HG02938 (cell line): ENCODE measurements at regions not wholly inside any gene's neighbourhood (a gene's known extent, or its start where the extent isn't known, plus 50 kb on each side); places are given as distances from the start of the nearest gene placed in this dataset.
"Not testable (repeated sequence)": the region's sequence is repeated elsewhere in the genome, so short reads cannot be mapped to it uniquely, and the experiment has no call there.

ENCODE experiments used
- ATAC-seq: cut with Tn5 transposase; IDR thresholded peaks from one replicate; pipeline ENCODE4 v1.9.1; 2021; ENCODE audit warnings: mild to moderate bottlenecking, moderate library complexity; ENCODE audit not compliant: unreplicated experiment

DNA sequence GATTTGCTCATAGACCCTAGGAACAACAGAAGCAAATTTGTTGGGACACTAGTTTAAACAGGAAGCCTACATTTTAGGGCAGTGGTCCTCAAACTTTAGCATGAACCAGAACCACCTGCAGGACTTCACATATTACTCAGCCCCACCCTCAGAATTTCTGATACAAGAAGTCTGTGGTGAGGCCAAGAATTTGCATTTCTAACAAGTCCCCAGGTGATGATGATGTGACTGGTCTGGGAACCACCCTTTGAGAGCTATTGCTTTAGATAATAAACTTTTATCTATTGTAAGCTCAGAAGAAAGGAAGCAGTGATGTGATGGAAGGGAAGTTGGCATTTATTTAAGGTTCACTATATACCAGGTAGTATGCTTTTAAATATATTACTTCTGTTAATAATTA is 194.0 kb downstream of the FAM181B start:
- ATAC-seq, result peak; percentile 87

DNA sequence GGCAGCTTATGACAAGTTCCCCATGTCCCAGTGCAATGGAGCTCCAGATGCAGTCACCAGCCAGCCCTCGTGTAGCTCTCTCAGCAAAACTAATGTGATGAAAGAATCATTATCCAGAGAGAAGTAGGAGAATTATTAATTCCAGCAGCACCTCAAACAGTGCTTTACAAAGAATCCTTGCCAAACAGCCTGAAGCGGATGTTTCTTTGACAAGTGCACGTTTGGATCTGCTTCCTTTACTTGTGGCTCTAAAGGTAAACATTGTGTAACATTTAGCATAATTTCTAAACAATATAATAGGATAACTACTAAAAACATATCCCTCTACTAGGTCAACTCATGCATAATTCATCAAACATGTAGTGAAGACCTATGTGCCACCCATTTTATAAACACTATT is 197.0 kb downstream of the FAM181B start:
- no peak for ATAC-seq

DNA sequence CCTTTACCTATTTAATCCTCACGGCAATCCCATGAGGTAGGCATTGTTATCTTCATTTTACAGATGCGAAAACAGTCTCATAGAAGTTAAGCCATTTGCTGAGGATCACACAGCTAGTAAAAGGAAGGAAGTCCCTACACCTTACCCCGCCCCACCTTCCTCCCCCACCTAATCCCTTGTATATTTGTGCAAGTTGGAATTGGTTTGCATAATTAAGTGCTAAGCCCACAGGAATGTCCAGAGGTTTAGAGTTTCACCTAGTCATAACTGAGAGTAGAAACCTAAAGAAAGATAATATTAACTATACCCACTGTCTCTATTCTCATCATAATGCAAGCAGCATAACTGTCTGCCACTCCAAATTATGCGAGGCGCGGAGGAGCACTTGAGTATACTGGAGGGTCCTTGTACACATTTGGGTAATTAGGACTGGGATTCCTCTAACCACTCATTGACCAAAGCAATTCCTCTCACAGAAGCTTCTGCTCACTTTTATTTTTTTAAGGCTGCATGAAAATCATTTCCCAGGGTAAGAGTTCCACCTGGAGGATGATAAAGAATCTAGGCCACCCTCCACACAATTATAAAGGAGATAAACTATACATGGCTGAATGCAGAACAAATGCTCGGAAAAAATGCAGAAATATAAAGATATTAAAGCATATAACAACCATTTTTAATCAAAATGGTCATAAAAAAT is 199.9 kb downstream of the FAM181B start:
- no peak for ATAC-seq

DNA sequence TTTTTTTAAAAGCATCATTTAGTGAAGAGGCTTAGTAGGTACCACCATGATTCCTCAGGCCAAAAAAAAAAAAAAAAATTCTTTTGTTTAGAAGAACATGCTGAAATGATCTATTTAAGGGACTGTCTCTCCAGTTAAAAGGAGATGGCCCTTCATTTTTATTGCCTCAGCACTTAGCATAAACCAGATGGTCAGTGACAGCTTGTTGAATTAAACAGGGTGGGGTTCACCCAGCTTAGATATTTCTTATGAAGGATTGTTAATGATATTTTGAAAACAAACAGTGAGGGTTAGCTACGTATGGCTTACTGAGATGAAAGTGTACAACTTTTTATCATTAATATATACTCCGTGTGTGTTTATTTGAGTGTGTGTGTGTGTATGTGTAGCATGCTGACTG is 203.7 kb downstream of the FAM181B start:
- no peak for ATAC-seq

DNA sequence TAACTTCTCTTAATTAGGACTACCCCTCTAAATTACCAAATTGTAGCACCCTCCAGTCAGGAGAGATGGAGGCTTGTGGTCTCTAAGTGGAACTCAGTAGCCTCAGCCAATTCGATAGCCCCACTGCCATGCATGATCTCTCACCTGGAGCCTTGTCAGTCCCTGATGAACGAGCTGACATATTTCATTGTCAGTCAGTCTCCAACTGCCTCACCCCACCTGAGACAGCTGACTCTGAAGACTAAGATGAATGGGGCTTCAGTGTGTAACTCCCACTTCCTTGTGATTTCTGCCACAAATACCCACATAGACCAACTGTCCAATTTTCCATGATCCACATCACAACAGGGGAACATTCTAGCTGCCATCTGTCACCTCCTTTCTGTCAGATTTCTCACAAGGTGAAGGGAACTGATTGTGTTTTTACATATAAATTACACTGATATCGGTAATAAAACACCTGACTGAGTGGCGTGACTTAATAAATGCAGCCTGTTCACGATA is 206.5 kb downstream of the FAM181B start:
- no peak for ATAC-seq

DNA sequence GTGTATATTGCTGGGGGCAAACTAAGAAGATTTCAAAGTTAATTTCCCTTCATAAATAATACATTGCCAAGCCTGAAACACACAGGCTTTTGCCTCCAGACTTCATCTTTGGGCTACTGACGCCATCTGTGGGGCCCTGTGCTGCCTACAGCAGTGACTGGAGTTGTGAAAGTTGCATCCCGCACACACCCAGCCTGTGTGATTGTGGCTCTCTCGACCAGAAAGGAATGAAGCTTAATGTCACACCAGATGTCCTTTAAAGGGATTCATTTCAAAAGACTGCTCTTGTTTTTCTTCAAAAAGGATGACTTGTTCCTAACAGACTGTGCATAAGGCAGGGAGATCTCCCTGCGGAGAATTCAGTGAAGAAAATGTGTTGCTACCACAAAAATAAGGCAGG is 210.5 kb downstream of the FAM181B start:
- no peak for ATAC-seq

DNA sequence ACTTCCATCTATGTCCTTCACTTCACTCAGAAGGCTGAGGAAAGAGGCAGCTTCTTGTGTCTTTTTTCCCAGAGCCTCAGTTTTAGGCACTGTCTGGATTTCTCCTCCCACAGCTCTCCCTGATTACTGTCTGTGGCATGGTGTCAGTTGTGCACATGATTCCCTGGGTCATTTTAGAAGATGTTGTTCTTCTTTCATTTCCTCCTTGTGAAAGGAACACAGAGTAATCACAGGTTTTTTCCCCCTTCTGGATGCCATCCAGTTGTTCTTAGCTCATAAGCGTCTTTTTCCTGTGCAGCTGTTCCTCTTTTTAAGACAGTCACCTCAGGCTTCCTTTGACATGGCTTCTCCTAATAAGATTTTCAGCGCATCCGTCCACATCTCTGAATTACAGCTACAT is 212.2 kb downstream of the FAM181B start:
- ATAC-seq, result no peak

DNA sequence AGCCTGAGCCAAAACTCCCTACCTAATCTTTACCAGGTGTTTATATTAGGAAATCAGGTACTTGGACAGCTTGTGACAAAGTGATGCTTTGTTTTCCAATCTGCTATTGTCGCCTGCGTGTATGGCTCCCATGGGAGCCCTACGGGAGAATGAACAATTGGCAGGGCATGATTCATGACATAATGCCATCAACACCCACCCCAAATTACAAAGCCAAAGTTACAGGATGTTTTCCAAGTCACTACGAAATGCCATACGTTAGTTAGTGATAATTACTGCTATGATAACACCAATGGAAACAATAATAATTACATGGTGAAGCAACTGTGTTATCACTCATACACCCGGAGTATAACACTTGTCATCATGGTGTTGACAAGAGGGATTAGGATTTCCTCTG is 226.4 kb downstream of the FAM181B start:
- ATAC-seq, result no peak

DNA sequence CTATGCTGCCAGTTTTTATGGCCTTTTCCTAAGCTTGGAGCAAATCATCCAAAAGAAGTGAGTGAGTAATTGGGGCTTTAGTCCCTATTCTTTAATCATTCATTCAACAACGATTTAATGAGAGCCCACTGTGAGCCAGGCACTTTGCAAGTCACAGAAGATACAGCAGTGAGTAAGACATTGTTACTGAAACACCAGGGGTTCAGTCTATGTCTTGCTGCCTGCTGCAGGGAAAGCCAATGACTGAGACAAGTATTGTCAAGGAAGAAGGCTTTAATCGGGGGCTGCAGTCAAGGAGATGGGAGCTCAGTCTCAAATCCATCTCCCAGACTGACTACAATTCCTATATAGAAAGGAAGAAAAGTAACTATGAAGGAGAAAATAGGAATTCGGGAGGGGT is 228.3 kb downstream of the FAM181B start:
- ATAC-seq, result no peak

DNA sequence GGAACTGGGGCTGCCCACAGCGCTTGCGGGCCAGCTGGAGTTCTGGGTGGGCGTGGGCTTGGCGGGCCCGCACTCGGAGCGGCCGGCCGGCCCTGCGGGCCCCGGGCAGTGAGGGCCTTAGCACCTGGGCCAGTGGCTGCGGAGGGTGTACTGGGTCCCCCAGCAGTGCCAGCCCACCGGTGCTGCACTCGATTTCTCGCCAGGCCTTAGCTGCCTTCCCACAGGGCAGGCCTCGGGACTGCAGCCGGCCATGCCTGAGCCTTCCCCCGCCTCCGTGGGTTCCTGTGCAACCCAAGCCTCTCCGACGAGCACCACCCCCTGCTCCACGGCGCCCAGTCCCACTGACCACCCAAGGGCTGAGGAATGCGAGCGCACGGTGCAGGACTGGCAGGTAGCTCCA is 232.5 kb downstream of the FAM181B start:
- ATAC-seq, result not testable (repeated sequence)

DNA sequence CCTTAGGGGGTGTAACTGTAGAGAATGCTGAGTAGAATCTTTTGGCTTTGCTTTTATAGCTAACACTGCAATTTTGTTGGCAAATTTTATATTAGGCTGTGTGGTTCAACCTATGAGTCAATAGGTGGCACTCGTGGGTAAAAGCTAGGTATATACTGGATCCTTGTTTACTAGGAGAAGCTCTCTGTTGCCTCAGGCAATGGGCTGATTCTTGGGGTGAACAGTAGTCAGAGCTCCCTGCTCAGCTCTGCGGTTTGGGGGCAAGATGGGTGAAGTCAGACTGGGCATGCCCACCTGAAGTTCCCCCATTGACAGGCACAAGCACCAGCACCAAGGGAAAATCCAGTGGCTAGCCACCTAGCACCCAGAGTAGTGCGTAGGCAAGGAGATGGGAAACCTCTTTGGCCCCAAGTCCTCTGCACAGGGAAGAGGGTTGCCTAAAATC is 238.7 kb downstream of the FAM181B start:
- peak; percentile 83 for ATAC-seq

DNA sequence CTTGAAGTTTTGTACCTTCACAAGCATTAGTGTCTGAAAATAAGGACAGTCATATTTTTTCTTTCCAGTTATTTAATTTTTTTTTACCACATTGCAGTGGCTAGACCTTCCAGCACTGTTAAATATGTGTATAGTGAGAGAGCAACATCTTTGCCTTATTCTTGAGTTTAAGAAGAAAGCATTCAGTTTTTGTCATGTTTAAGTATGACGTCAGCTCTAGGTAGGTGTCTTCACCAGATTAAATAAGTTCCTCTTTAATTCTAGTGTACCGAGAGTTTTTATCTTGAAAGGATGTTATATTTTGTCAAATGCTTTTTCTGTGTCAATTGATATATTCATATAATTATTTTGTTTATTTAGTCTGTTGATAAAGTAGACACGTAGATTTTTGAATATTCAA is 258.8 kb downstream of the FAM181B start:
- no peak for ATAC-seq

DNA sequence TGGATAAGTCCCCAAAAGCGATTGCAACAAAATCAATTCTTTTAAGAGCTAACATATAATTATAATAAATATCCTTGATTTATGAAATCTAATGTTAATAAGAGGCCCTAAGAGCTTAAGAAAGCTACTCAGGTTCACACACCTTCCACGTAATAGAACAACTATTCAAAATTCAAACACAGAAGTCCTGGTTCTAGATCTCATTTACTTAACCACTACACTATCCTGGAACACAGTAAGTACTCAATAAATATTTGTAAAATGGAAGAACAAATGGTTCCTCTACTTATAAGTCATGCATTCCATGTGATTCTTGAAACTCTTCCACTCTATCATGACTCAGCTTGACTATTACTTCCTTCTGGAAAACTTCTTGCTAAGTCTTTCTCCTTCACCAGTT is 268.2 kb downstream of the FAM181B start:
- ATAC-seq, result no peak

DNA sequence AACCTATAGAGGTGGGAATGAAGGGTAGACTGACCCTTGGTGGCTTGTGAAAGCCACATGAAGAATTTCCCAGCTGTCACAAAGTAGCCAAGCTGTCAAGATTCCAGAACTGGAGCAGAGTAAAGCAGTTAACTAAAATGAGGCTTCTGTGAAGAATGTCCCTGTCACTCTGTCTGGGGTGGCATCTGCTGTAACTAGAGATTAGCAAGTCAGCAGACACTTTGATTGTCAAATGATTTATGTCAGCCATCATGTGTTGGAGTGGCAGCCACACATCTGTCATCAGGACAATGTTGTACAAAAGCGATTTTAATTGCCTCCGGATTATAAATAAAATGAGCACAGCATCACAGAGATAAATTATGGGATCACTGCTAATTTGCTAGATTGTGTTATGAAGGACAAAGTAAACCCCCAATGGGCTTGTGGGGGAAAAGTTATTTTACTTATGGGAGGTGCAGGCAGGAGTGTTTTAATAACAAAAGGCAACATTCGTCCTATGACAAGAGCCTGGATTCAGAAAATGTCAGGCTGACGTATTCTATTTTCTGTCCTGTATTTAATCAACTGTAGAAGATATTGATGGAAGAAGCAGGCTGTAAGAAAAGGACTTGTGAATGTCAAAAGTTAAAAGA is 270.9 kb downstream of the FAM181B start:
- no peak for ATAC-seq

DNA sequence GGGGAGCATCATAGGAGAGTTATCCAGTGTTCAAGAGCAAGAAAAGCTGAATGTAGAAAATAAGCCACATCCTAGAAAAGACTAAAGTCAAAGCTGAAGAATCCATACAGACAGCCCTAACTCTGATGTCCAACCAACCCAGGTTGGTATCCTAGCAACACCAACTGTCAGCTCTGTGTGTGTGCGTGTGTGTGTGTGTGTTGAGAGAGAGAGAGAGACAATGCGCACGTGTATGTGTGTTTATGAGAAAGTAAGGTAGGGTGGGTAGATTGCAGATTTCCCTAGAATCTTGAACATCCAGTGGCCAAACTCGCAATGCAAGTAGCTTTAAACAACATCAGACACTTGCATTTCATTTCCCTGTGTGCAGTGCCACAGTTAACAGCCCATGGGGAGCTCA is 274.9 kb downstream of the FAM181B start:
- no peak for ATAC-seq

DNA sequence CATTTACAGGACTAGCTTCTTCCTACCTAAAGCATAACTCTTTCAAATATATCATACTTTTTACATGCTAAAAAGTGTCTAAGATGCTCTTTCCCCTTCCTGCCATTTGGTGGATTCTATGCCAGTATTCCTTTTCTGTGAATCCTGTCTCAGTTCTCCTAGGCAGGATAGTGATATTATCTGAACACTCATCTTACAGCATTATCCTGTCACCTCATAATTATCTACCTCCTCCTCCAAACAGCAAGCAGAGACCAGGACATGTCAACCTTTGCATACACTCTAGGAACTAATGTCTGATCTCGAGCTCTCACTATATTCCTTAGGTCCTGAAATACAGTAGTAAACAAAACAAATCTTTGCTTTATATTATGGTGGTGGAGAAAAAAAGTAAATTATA is 275.5 kb downstream of the FAM181B start:
- ATAC-seq, result no peak

DNA sequence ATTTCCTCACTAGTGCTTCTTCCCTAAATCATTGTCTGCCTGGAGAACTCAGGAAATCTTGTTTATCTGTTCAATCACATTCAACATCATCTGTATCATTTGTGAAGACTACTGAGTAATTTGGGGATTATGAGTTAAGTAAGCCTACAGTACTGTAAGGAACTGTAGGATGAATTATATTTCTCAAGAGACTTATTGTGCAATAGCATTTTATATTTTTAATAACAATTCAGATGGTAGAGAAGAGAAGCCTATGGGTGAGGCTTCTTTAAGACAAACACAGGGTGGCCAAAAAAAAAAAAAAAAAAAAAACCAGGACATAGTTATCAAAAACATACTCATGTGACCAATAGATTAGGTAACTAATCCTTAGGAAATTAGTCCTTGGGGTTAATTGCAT is 282.7 kb downstream of the FAM181B start:
- ATAC-seq, result no peak

DNA sequence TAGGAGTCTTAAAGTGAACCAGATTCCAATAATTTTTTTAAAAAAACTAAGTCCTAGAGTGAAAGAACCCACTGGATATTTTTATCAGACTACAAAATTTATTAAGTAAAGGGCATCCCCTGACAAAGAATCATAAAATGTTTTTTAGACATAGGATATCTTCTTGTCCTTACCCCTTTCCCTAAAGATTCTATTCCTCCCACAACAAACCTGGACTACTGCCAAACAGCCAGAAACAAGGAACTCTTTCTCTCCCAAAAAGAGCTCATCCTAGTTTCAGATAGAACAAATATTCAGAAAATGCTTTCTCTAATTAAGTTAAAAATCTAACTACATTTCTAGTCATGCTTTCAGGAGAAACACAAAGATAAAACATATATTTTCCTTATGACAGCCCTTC is 327.1 kb downstream of the FAM181B start:
- ATAC-seq, result no peak

DNA sequence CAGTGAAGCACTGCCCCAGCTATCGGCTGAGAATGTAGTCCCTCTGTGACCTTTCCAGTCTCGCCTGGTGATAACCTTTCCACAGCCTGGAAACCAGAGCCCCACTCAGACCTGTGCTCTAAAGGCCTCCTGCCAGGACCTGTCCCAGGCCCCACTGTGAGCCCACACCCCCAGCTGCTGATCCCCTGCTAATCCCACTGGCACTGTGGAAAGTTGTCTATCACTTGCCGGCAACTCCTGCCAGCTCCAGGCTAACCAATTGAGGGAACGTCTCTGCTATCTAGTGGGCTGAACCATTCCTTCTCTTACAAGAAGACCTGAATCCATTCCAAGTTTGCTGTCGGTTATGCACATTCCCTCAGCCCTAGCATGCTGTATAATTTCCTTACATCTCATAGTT is 328.2 kb downstream of the FAM181B start:
- ATAC-seq, result no peak

DNA sequence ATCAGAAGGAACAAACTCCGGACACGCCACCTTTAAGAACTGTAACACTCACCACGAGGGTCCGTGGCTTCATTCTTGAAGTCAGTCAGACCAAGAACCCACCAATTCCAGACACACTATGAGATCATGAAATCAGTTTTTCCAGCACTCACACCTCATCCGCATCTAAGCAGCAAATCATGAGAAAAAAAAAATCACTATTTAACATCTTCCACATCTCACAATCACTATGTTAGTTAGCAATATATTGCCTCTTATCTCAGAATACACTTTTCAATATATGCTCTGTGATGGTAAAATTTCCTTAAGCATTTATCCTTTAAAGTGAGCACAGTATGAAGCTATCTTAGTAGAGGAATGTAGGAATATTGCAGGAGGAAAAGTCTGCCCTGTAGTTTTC is 328.7 kb downstream of the FAM181B start:
- ATAC-seq, result no peak

DNA sequence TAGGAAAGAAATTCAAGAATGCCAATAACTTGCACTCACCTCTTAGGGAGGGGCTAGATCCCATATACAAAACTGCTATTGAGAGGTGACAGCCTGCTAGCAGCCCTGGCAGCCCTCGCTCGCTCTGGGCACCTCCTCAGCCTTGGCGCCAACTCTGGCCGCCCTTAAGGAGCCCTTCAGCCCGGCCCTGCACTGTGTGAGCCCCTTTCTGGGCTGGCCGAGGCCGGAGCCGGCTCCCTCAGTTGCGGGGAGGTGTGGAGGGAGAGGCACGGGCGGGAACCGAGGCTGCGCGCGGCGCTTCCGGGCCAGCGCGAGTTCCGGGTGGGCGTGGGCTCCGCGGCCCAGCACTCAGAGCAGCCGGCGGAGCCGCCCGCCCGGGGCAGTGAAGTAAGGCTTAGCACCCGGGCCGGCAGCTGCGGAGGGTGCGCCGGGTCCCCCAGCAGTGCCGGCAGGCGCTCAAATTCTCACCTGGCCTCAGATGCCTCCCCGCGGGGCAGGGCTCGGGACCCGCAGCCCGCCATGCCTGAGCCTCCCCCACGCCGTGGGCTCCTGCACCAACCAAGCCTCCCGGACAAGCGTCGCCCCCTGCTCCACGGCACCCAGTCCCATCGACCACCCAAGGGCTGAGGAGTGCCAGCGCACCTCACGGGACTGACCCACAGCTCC is 329.9 kb downstream of the FAM181B start:
- no peak for ATAC-seq

DNA sequence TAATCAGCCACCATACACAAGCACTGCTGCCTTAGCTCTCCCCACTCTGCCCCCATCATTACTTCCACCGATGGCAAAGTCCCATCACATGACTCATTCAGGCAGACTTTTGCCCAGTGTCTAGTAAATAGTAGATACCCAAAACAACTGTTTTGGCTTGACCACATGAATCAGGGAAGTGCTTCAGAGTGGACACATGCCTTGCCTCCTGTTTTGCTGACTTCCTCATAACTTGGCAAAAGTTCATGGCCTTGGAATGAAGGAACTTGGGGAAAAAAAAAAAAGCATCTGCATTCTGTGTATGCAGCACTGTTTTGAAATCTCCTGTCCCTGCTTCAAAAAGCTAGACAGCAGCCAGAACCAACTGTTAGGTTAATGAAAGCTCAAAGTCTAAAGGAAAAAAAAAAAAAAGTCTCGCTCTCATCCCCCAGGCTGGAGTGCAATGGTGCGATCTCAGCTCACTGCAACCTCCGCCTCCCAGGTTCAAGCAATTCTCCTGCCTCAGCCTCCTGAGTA is 335.3 kb downstream of the FAM181B start:
- ATAC-seq, result no peak
